ENCODE measurements at regions not wholly inside any gene's neighbourhood (a gene's known extent, or its start where the extent isn't known, plus 50 kb on each side); places are given as distances from the start of the nearest gene placed in this dataset.

GRCh38 chr6:10278746-10279145 lies 136.1 kb downstream of the TFAP2A start:
- TF ChIP-seq CTCF (IDR thresholded peaks at IDR 0.05) (no peak), POLR2A (IDR thresholded peaks at IDR 0.05) (no peak)

Measured in uterus (tissue), 2 donors.